A549 (cell line): ENCODE measurements at regions not wholly inside any gene's neighbourhood (a gene's known extent, or its start where the extent isn't known, plus 50 kb on each side); places are given as distances from the start of the nearest gene placed in this dataset.
A peak's percentile ranks its signal among the peaks of the same experiment; 100 is the strongest.

Experiments
- ATAC-seq, 2 experiments: fragments of 200-7000 bp in 1 of 2; fragments of >200 bp in 1 of 2; cut with Nextera tagmentation in 1 of 2; cut with Tn5 transposase in 1 of 2; 3 replicates each; pipeline versions ENCODE4 v1.8.0 to v1.9.1; 2018 to 2020; ENCODE audit warnings: mild to moderate bottlenecking in 1 of 2, moderate library complexity in 1 of 2
- CTCF ChIA-PET: fragments of 300-600 bp; sonication (Branson Sonifier 250); formaldehyde crosslinking; extraction: SDS; loops from one replicate; lab custom pipeline; 2021; ENCODE audit warnings: antibody characterized with exemption, inconsistent platforms; lab: Yijun Ruan, JAX
- POLR2A ChIA-PET: fragments of 350-600 bp; formaldehyde crosslinking; extraction: SDS; loops from one replicate; lab custom pipeline; 2021; ENCODE audit warnings: antibody characterized with exemption, inconsistent platforms; lab: Yijun Ruan, JAX
- DNase-seq, 2 experiments: peaks; one replicate each; pipeline versions ENCODE4 v3.0.0 to v3.0.0-alpha.2; 2011 to 2016; ENCODE audit warnings: low read depth in 1 of 2, low spot score in 1 of 2
- FAIRE-seq: peaks from 2 replicates; lab custom pipeline; 2011; peaks lifted over from hg19 to GRCh38; lab: Jason Lieb, UNC
- H3K27ac ChIP-seq, 2 experiments: fragments of >200 bp; sonication (Bioruptor Twin); formaldehyde crosslinking; 3 replicates each; pipeline ENCODE4 v1.5.1; 2016 to 2017
- H3K4me1 ChIP-seq: fragments of >200 bp; sonication (Bioruptor Twin); formaldehyde crosslinking; 3 replicates; pipeline ENCODE4 v1.6.1; 2016
- H3K4me2 ChIP-seq: fragments of >200 bp; sonication (Bioruptor Twin); formaldehyde crosslinking; 3 replicates; pipeline ENCODE4 v1.6.1; 2016
- H3K4me3 ChIP-seq: fragments of >200 bp; sonication (Bioruptor Twin); formaldehyde crosslinking; 3 replicates; pipeline ENCODE4 v1.5.1; 2016
- H3K9me3 ChIP-seq: fragments of >200 bp; sonication (Bioruptor Twin); formaldehyde crosslinking; 3 replicates; pipeline ENCODE4 v1.6.1; 2016
- CBX8 ChIP-seq: fragments of 200-600 bp; sonication (generic); IDR thresholded peaks from 2 replicates; pipeline ENCODE4 v1.6.1; 2016
- CHD4 ChIP-seq: fragments of 200-600 bp; sonication (generic); IDR thresholded peaks from 2 replicates; pipeline ENCODE4 v1.6.1; 2016; ENCODE audit warnings: antibody characterized with exemption, mild to moderate bottlenecking, borderline replicate concordance
- EHMT2 ChIP-seq: fragments of 200-600 bp; sonication (generic); IDR thresholded peaks from 2 replicates; pipeline ENCODE4 v1.6.1; 2016; ENCODE audit warnings: antibody characterized with exemption, low read depth, mild to moderate bottlenecking, moderate library complexity
- ESRRA ChIP-seq: fragments of 150-350 bp; IDR thresholded peaks from 2 replicates; pipeline ENCODE4 v1.6.1; 2014; ENCODE audit warnings: mild to moderate bottlenecking, low read length, borderline replicate concordance
- FOSB ChIP-seq: fragments of 250-450 bp; sonication (Bioruptor Pico); IDR thresholded peaks from 2 replicates; pipeline ENCODE4 v1.5.0; 2020; ENCODE audit warnings: mild to moderate bottlenecking, moderate library complexity
- HOXB13 ChIP-seq: fragments of 250-450 bp; sonication (Bioruptor Pico); IDR thresholded peaks from 2 replicates; pipeline ENCODE4 v1.5.0; 2020; ENCODE audit warnings: low read depth, mild to moderate bottlenecking, moderate library complexity
- KDM5A ChIP-seq: fragments of 200-600 bp; sonication (generic); IDR thresholded peaks from 2 replicates; pipeline ENCODE4 v1.6.1; 2016; ENCODE audit warnings: antibody characterized with exemption, mild to moderate bottlenecking
- POLR2A ChIP-seq: IDR thresholded peaks from 2 replicates; pipeline ENCODE4 v1.6.1; 2012; ENCODE audit warnings: mild to moderate bottlenecking, low read length
- RFX5 ChIP-seq: fragments of 450-650 bp; IDR thresholded peaks from 2 replicates; pipeline ENCODE4 v1.7.1; 2014; ENCODE audit warnings: antibody characterized with exemption, mild to moderate bottlenecking, moderate library complexity
- RNF2 ChIP-seq: fragments of 200-600 bp; sonication (generic); IDR thresholded peaks from 2 replicates; pipeline ENCODE4 v1.6.1; 2016; ENCODE audit warnings: low read depth, mild to moderate bottlenecking, antibody characterized with exemption, moderate library complexity, borderline replicate concordance
- SMC3 ChIP-seq: fragments of >200 bp; sonication (Bioruptor Twin); formaldehyde crosslinking; IDR thresholded peaks from 3 replicates; pipeline ENCODE4 v1.6.1; 2018; ENCODE audit warnings: inconsistent platforms
- ZNF302 ChIP-seq: fragments of 250-450 bp; sonication (Bioruptor Pico); IDR thresholded peaks from 2 replicates; pipeline ENCODE4 v1.9.0; 2021; ENCODE audit warnings: inconsistent platforms, mild to moderate bottlenecking, moderate library complexity
- ZSCAN20 ChIP-seq: fragments of 250-450 bp; sonication (Bioruptor Pico); IDR thresholded peaks from 2 replicates; pipeline ENCODE4 v1.8.0; 2022; ENCODE audit warnings: mild to moderate bottlenecking, moderate library complexity
- WGBS: methylation state at CpG from one replicate; pipeline ENCODE4 v1.1.6; 2017; ENCODE audit errors: missing lambda C conversion rate; 5-methylcytosine and 5-hydroxymethylcytosine counted together
- TF ChIP-seq, protein P1 (sequence below): fragments of >200 bp; sonication (Bioruptor Twin); formaldehyde crosslinking; IDR thresholded peaks from 3 replicates; pipeline ENCODE4 v1.5.1; 2016
- TF ChIP-seq, protein P2 (sequence below): fragments of 200-600 bp; sonication (generic); IDR thresholded peaks from 2 replicates; pipeline ENCODE4 v1.6.1; 2016; ENCODE audit warnings: antibody characterized with exemption, mild to moderate bottlenecking, moderate library complexity
- TF ChIP-seq, protein P3 (sequence below): fragments of 250-450 bp; sonication (Bioruptor Pico); IDR thresholded peaks from 2 replicates; pipeline ENCODE4 v1.5.0; 2020; ENCODE audit warnings: low read depth, mild to moderate bottlenecking, moderate library complexity

DNA sequence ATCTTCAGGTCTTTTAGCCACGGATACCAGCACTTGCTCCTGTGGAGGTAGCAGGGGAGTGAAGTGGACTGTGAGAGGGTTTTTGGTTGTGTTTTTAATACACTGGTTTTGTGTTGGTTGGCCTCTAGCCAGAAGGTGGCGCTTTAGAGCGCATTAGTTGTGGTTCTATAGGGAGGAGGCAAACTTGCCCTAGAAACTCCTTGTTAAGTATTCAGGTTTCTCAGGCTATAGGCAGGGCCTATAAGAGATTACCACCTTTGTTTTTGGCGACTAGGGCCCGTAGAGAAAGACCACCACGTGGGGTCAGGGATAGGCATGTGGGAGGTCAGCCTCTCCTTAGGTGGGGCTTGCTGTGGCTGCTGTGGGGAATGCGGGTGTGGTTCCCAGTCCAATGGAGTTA lies 221.6 kb upstream of the SPANXN4 start:
- no peak overlapping the region for H3K27ac ChIP-seq
- no peaks in the 10 kb centered on the region for H3K4me1 ChIP-seq
- 0% methylated on average over 3 of the region's 7 CpGs for WGBS
- no peaks in the 10 kb centered on the region for H3K9me3 ChIP-seq
- H3K4me3 ChIP-seq = no peak overlapping the region
- CTCF ChIA-PET = no interaction called here
- peak in 1 of 2 experiments; percentile 10 for DNase-seq
- FAIRE-seq = no peak
- POLR2A ChIA-PET = no interaction called here
- H3K4me2 ChIP-seq = no peak overlapping the region
- TF ChIP-seq CHD4 = no peak
- no peak for TF ChIP-seq FOSB (CRISPR knock-in tag)
- no peak for TF ChIP-seq CBX8
- TF ChIP-seq ZSCAN20 = no peak
- no peak for TF ChIP-seq ZNF302 (CRISPR knock-in tag)
- no peak for TF ChIP-seq POLR2A
- TF ChIP-seq KDM5A = no peak
- TF ChIP-seq, protein P1, sequence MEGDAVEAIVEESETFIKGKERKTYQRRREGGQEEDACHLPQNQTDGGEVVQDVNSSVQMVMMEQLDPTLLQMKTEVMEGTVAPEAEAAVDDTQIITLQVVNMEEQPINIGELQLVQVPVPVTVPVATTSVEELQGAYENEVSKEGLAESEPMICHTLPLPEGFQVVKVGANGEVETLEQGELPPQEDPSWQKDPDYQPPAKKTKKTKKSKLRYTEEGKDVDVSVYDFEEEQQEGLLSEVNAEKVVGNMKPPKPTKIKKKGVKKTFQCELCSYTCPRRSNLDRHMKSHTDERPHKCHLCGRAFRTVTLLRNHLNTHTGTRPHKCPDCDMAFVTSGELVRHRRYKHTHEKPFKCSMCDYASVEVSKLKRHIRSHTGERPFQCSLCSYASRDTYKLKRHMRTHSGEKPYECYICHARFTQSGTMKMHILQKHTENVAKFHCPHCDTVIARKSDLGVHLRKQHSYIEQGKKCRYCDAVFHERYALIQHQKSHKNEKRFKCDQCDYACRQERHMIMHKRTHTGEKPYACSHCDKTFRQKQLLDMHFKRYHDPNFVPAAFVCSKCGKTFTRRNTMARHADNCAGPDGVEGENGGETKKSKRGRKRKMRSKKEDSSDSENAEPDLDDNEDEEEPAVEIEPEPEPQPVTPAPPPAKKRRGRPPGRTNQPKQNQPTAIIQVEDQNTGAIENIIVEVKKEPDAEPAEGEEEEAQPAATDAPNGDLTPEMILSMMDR = no peak
- no peak for TF ChIP-seq ESRRA
- TF ChIP-seq, protein P2, sequence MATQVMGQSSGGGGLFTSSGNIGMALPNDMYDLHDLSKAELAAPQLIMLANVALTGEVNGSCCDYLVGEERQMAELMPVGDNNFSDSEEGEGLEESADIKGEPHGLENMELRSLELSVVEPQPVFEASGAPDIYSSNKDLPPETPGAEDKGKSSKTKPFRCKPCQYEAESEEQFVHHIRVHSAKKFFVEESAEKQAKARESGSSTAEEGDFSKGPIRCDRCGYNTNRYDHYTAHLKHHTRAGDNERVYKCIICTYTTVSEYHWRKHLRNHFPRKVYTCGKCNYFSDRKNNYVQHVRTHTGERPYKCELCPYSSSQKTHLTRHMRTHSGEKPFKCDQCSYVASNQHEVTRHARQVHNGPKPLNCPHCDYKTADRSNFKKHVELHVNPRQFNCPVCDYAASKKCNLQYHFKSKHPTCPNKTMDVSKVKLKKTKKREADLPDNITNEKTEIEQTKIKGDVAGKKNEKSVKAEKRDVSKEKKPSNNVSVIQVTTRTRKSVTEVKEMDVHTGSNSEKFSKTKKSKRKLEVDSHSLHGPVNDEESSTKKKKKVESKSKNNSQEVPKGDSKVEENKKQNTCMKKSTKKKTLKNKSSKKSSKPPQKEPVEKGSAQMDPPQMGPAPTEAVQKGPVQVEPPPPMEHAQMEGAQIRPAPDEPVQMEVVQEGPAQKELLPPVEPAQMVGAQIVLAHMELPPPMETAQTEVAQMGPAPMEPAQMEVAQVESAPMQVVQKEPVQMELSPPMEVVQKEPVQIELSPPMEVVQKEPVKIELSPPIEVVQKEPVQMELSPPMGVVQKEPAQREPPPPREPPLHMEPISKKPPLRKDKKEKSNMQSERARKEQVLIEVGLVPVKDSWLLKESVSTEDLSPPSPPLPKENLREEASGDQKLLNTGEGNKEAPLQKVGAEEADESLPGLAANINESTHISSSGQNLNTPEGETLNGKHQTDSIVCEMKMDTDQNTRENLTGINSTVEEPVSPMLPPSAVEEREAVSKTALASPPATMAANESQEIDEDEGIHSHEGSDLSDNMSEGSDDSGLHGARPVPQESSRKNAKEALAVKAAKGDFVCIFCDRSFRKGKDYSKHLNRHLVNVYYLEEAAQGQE = no peak
- no peak for TF ChIP-seq HOXB13 (CRISPR knock-in tag)
- TF ChIP-seq RNF2 = no peak
- ATAC-seq = no peak

DNA sequence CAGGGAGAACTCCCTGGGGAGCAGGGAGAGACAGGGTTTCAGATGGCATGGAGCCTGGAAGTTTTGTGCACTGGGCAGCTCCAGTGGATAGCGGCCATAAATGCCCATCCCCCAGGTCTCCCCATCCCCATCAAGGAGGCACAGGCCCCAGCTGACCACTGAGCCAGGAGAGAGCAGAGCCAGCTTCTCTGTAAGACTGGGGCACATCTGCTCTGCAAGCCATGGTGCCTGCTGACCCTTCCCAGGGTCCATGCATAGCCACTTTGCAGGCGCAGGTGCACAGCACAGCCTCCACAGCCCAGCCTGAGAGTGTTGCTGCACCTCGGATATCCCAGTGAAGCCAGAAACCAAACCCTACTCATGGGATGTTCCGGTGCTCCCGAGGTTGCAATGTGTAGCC lies 206.3 kb upstream of the SPANXN4 start:
- FAIRE-seq (no peak), DNase-seq (no peak), ATAC-seq (no peak)
- no peak overlapping the region for H3K4me2 ChIP-seq
- TF ChIP-seq RFX5 (no peak), EHMT2 (no peak), SMC3 (no peak), HOXB13 (CRISPR knock-in tag) (no peak)
- TF ChIP-seq, protein P3, sequence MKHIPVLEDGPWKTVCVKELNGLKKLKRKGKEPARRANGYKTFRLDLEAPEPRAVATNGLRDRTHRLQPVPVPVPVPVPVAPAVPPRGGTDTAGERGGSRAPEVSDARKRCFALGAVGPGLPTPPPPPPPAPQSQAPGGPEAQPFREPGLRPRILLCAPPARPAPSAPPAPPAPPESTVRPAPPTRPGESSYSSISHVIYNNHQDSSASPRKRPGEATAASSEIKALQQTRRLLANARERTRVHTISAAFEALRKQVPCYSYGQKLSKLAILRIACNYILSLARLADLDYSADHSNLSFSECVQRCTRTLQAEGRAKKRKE = no peak
- TF ChIP-seq, protein P2 = no peak
- CTCF ChIA-PET = interaction anchor here (0.8 kb wide), 1 partner anchor 10 kb away, joined by 4 read pairs; no protein-coding TSS in a partner anchor
- H3K4me1 ChIP-seq = no peaks in the 10 kb centered on the region
- H3K4me3 ChIP-seq = no peak overlapping the region
- no peaks in the 10 kb centered on the region for H3K9me3 ChIP-seq
- H3K27ac ChIP-seq = no peak overlapping the region
- POLR2A ChIA-PET = no interaction called here
- WGBS = no CpG with 5 or more reads among the region's 5 CpGs
